ENCODE measurements at regions not wholly inside any gene's neighbourhood (a gene's known extent, or its start where the extent isn't known, plus 50 kb on each side); places are given as distances from the start of the nearest gene placed in this dataset.

DNA sequence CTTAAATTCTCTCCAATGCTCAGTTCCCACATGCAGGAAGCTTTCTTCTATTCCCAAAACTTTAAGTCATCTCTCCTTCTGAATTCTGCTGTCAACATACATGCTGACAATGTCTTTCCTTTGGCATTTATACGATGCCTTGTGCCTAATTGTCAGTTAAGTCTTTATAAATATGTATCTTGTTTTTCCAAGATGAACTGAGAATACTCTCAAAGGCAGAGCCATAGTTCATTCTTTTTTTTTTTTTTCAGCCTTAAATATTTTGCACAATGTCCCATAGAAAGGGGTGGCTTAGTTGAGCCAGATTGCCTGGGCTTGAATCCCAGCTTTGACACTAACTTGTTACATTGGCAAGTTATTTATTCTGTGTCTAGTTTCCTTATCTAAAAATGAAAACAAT, 210.6 kb downstream of the QDPR start:
- DNase-seq = no peak
- Histone ChIP-seq H3K36me3 (ENCODE audit: low read depth) (no peaks in the 10 kb centered on the region), H3K4me3 (no peak overlapping the region), H3K4me1 (ENCODE audit: low read depth) (no peaks in the 10 kb centered on the region), H3K9me3 (no peaks in the 10 kb centered on the region)
- TF ChIP-seq, protein P1, sequence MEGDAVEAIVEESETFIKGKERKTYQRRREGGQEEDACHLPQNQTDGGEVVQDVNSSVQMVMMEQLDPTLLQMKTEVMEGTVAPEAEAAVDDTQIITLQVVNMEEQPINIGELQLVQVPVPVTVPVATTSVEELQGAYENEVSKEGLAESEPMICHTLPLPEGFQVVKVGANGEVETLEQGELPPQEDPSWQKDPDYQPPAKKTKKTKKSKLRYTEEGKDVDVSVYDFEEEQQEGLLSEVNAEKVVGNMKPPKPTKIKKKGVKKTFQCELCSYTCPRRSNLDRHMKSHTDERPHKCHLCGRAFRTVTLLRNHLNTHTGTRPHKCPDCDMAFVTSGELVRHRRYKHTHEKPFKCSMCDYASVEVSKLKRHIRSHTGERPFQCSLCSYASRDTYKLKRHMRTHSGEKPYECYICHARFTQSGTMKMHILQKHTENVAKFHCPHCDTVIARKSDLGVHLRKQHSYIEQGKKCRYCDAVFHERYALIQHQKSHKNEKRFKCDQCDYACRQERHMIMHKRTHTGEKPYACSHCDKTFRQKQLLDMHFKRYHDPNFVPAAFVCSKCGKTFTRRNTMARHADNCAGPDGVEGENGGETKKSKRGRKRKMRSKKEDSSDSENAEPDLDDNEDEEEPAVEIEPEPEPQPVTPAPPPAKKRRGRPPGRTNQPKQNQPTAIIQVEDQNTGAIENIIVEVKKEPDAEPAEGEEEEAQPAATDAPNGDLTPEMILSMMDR (IDR thresholded peaks at IDR 0.05) = no peak
- intact Hi-C loops (cut with DNase I, micrococcal nuclease) = no loop called here
- no peak for ATAC-seq

DNA sequence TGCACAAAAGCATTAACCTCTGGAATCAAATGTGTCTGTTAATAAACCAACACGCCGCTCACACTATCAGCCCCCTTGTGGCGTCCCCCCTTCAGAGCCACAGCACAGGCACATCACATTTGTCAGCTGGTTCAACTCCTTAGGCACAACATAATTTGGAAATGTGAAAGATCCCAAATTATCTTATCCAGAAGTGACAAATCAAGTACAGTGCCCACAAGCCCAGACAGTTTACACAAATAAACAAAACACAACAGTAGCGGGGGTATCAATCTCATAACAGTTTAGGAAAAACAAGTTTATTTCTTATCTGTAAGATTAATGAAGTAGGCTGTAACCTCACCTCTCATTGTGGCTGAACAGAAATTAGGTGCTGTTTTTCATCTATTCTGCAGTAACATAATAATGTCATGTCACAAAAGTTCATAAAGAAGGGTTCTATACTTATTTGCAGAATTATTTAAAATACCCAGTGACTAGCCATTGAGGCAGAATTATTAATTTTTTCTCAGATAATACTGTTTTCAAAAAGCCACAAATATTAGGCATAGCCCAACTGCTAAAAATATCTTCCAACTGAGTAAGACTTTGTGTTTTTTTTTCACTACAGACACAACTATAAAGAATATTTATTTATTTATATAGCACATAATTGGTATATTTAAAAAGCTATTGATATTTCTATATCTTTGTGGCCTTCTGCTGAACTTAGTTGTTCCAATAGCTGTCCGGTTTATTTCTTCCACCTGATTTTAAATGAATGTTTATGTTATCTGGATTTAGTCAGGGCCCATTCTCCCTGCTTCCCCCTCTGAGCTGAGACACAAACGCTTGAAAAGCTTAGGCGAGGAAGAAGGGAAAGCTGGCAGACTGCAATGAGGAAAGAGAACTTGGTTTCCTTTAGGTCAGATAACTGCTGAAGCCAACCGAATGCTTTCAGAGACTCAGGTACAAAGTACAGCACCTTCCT, 214.7 kb downstream of the QDPR start:
- intact Hi-C loops (cut with DNase I, micrococcal nuclease) = no loop called here
- Histone ChIP-seq H3K4me3 (no peak overlapping the region), H3K36me3 (ENCODE audit: low read depth) (no peaks in the 10 kb centered on the region), H3K4me1 (ENCODE audit: low read depth) (no peaks in the 10 kb centered on the region), H3K9me3 (no peaks in the 10 kb centered on the region)
- DNase-seq (no peak), ATAC-seq (no peak)
- TF ChIP-seq, protein P1 (IDR thresholded peaks at IDR 0.05) = no peak

DNA sequence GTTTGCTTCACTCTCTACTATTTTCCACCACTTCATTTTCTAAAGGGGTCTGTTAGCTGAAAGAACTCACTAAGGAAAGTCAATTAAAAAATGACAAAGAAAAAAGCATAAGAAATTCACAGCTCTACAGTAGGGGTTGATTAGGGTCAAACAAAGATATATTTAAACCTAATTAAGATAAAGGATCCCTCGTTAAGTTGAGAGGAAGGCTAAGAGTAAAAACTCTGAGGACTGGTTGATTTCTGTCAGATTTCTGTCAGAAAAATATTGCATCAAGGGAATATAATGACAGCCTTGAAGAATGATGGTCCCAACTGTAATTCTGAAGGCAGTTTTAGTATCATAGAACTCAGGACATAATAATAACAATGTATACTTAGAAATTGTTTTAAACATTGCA, 218.0 kb downstream of the QDPR start:
- ATAC-seq (no peak), DNase-seq (no peak)
- Histone ChIP-seq H3K4me1 (ENCODE audit: low read depth) (no peaks in the 10 kb centered on the region), H3K36me3 (ENCODE audit: low read depth) (no peaks in the 10 kb centered on the region), H3K9me3 (no peaks in the 10 kb centered on the region), H3K4me3 (no peak overlapping the region)
- TF ChIP-seq, protein P1 (IDR thresholded peaks at IDR 0.05) = no peak
- intact Hi-C loops (cut with DNase I, micrococcal nuclease) = no loop called here

DNA sequence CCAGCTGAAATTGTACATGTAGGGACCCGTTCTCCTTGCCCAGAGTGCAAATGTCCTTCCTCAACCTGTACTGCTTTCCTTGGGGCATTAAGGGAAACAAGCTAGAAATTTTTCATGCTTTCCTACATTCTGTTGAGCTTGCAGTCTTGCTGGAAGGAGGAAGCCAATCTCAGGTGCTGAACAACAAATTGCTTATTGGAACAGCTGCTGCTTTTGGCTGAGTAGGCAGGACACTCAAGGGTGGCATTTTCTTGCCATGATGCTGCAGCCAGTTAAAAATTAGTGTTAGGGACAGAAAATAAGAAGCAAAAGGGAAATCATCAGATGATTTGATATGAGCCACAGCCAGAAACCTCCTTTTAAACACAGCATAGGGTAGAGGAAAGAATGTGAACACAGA, 223.7 kb downstream of the QDPR start:
- Histone ChIP-seq H3K36me3 (ENCODE audit: low read depth) (no peaks in the 10 kb centered on the region), H3K4me3 (no peak overlapping the region), H3K9me3 (no peaks in the 10 kb centered on the region), H3K4me1 (ENCODE audit: low read depth) (no peaks in the 10 kb centered on the region)
- ATAC-seq = no peak
- TF ChIP-seq, protein P1 (IDR thresholded peaks at IDR 0.05) = no peak
- intact Hi-C loops (cut with DNase I, micrococcal nuclease) = no loop called here
- no peak for DNase-seq

DNA sequence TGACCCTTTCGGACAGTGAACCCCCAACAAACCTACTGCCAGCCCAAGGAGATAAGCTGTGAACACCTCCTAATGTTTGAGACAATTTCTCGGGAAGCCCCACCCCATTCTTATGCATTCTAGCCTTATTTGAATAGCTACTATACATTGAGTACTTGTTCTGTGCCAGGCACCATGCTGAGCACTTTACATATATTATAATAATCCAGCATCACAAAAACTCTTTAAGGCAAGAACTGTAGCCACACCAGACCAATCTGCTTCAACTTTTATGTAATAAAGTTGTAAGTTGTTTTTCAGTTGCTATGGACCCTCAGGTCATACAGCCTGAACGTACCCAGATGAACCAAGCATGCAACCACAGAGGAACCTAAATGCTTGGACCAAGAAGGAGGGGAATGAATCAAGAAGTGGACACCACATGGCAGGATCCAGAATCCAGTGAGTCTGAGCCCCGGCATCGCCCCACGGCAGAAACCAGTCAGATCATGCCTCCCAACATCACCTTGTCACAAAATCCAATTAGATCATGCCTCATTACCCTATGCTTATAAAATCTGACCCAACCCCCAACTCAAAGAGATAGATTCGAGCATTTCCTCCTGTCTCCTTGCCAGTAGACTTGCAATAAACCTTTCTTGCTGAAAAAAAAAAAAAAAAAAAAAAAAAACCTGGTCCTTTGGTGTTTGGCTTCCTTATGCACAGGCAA, 225.0 kb downstream of the QDPR start:
- H3K36me3 ChIP-seq (ENCODE audit: low read depth) = no peaks in the 10 kb centered on the region
- no peaks in the 10 kb centered on the region for H3K9me3 ChIP-seq
- H3K4me1 ChIP-seq (ENCODE audit: low read depth) = no peaks in the 10 kb centered on the region
- no peak overlapping the region for H3K4me3 ChIP-seq
- ATAC-seq (no peak), DNase-seq (no peak)
- intact Hi-C loops (cut with DNase I, micrococcal nuclease) = no loop called here
- TF ChIP-seq, protein P1 (IDR thresholded peaks at IDR 0.05) = no peak

All from mucosa of descending colon (tissue), 3 donors.